ENCODE measurements at regions not wholly inside any gene's neighbourhood (a gene's known extent, or its start where the extent isn't known, plus 50 kb on each side); places are given as distances from the start of the nearest gene placed in this dataset.

GRCh38 chrX:117543885-117544284, 572.7 kb downstream of the KLHL13 start:
- no peak for TF ChIP-seq CTCF (IDR thresholded peaks at IDR 0.05; ENCODE audit: borderline replicate concordance, insufficient read depth, low read depth, low read length)
- no peak overlapping the region for H3K4me3 ChIP-seq (ENCODE audit: low read depth, low read length)

DNA sequence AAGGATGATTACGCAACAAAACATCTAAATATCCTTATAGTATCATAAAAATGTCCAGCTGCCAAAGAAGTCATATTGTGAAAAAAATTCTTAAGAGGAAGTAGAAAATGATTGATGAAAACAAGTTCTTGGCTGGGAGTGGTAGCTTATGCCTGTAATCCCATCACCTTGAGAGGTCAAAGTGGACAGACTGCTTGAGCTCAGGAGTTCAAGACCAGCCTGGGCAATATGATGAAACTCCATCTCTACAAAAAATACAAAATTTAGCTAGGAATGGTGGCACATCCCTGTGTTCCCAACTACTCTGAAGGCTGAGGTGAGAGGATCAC, 577.6 kb downstream of the KLHL13 start:
- H3K4me3 ChIP-seq (ENCODE audit: low read depth, low read length), result no peak overlapping the region
- TF ChIP-seq CTCF (IDR thresholded peaks at IDR 0.05; ENCODE audit: borderline replicate concordance, insufficient read depth, low read depth, low read length), result no peak

DNA sequence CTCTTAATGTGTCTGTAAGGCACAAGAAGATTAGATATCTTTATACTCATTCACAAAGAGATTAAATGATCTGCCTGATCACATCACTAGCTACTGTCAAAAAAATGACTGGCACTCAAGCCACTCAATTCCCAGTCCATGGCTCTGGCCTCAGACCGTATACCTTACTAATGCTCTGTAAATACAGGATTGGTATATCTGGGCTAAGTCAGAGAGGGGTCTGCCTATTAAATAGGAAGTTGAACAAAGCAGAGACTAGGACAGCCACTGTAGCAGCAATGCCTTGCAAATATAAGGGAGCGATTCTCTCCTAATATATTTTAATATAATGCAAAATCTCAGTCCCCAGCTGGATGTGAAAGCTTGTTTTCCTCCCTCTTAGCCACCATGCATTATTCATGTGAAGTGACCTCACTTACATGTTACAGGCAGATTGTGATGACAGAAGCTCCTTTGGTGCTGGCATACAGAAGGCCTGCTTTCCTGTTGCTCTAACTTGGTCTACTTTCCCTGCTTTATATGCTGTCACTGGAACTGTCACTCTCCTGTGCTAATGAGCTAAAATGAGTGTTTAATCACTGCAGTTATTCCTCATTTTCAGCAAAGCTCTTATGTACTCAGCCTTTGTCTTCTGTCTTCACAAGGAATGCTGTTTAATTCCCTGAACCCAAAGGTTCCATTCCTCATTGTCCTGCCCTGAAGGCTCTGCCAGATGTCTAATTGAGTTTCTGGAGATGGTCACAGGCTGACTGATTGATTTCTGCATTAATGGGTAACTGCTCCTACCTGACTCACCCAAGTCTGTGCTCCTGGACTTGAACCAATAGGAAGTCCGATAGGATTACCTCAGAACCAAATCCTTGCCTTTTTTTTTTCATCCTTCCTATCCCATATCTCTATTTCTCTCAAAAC, 578.2 kb downstream of the KLHL13 start:
- no peak overlapping the region for H3K4me3 ChIP-seq (ENCODE audit: low read depth, low read length)
- no peak for TF ChIP-seq CTCF (IDR thresholded peaks at IDR 0.05; ENCODE audit: borderline replicate concordance, insufficient read depth, low read depth, low read length)

GRCh38 chrX:117532339-117532738, 584.3 kb downstream of the KLHL13 start:
- H3K4me3 ChIP-seq (ENCODE audit: low read depth, low read length), result no peak overlapping the region
- TF ChIP-seq CTCF (IDR thresholded peaks at IDR 0.05; ENCODE audit: borderline replicate concordance, insufficient read depth, low read depth, low read length), result no peak

- TF ChIP-seq CTCF (IDR thresholded peaks at IDR 0.05; ENCODE audit: borderline replicate concordance, insufficient read depth, low read depth, low read length), result no peak
Measured at GRCh38 chrX:117522725-117523700, 593.6 kb downstream of the KLHL13 start.

DNA sequence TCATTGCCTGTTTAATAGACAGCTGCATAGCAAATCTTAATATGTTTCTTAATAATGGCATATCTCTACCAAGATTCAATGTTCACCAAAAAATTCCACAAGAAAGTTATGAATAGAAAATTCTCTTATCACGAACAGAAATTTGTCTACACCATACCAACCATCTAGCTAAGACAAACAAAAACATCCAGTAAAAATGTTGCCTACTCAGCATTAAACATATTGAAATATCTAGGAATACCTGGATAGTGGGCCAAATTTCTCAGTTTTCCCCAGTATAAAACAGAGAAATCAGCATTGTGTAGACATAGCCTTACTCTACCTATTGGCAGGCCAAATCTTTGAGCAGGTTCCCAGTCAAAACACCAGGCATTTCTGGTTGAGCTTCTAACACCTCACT, 598.6 kb downstream of the KLHL13 start:
- no peak for TF ChIP-seq CTCF (IDR thresholded peaks at IDR 0.05; ENCODE audit: borderline replicate concordance, insufficient read depth, low read depth, low read length)
- no peak overlapping the region for H3K4me3 ChIP-seq (ENCODE audit: low read depth, low read length)

More at GRCh38 chrX:117522725-117523700, 593.6 kb downstream of the KLHL13 start:
- no peak overlapping the region for H3K4me3 ChIP-seq (ENCODE audit: low read depth, low read length)
